ENCODE measurements at regions not wholly inside any gene's neighbourhood (a gene's known extent, or its start where the extent isn't known, plus 50 kb on each side); places are given as distances from the start of the nearest gene placed in this dataset.

GRCh38 chr2:12032975-12033374 is 286.5 kb downstream of the LPIN1 start:
- no peak for DNase-seq

- DNase-seq: no peak
Observed at GRCh38 chr2:12033494-12033893, 287.1 kb downstream of the LPIN1 start.

GRCh38 chr2:12034382-12034781 is 287.9 kb downstream of the LPIN1 start:
- no peak for DNase-seq

- no peak for DNase-seq
Observed at GRCh38 chr2:12035029-12035720, 288.7 kb downstream of the LPIN1 start.

- DNase-seq: no peak
Observed at GRCh38 chr2:12035956-12036639, 289.7 kb downstream of the LPIN1 start.

- no peak for DNase-seq
Observed at GRCh38 chr2:12036640-12036983, 290.2 kb downstream of the LPIN1 start.

GRCh38 chr2:12037301-12037700 is 290.9 kb downstream of the LPIN1 start:
- DNase-seq: no peak

- no peak for DNase-seq
Observed at GRCh38 chr2:12041236-12041635, 294.8 kb downstream of the LPIN1 start.

GRCh38 chr2:12043131-12043530 is 296.7 kb downstream of the LPIN1 start:
- DNase-seq: no peak

GRCh38 chr2:12044857-12045256 is 298.4 kb downstream of the LPIN1 start:
- no peak for DNase-seq

GRCh38 chr2:12045864-12046291 is 299.4 kb downstream of the LPIN1 start:
- no peak for DNase-seq

GRCh38 chr2:12046641-12047040 is 300.2 kb downstream of the LPIN1 start:
- DNase-seq: no peak

GRCh38 chr2:12047761-12048160 is 301.3 kb downstream of the LPIN1 start:
- no peak for DNase-seq

GRCh38 chr2:12048550-12048949 is 302.1 kb downstream of the LPIN1 start:
- DNase-seq: no peak

GRCh38 chr2:12050396-12050795 is 304.0 kb downstream of the LPIN1 start:
- DNase-seq: no peak

GRCh38 chr2:12051831-12052230 is 305.4 kb downstream of the LPIN1 start:
- DNase-seq: no peak

GRCh38 chr2:12052796-12053195 is 306.4 kb downstream of the LPIN1 start:
- DNase-seq: no peak

- no peak for DNase-seq
Observed at GRCh38 chr2:12054956-12055618, 308.7 kb downstream of the LPIN1 start.

- DNase-seq: no peak
Observed at GRCh38 chr2:12057436-12058166, 311.2 kb downstream of the LPIN1 start.

GRCh38 chr2:12059616-12060441 is 313.4 kb downstream of the LPIN1 start:
- DNase-seq: no peak

- no peak for DNase-seq
Observed at GRCh38 chr2:12060886-12061285, 314.5 kb downstream of the LPIN1 start.

- DNase-seq: no peak
Observed at GRCh38 chr2:12061286-12062052, 315.0 kb downstream of the LPIN1 start.
